Glutamatergic neuron (in vitro differentiated cells): ENCODE measurements at regions not wholly inside any gene's neighbourhood (a gene's known extent, or its start where the extent isn't known, plus 50 kb on each side); places are given as distances from the start of the nearest gene placed in this dataset.

Source experiments
- DNase-seq: peaks from one replicate; pipeline ENCODE4 v3.0.0; 2022
- H3K27ac Mint-ChIP-seq: one replicate; pipeline ENCODE4 v1.8.0; 2020; ENCODE audit warnings: mild to moderate bottlenecking, mixed read lengths, inconsistent platforms; ENCODE audit not compliant: unreplicated experiment
- H3K27me3 Mint-ChIP-seq: one replicate; pipeline ENCODE4 v1.8.0; 2020; ENCODE audit warnings: mild to moderate bottlenecking, moderate library complexity, mixed read lengths, inconsistent platforms; ENCODE audit not compliant: unreplicated experiment
- H3K36me3 Mint-ChIP-seq: one replicate; pipeline ENCODE4 v1.8.0; 2020; ENCODE audit warnings: mild to moderate bottlenecking, mixed read lengths, inconsistent platforms; ENCODE audit not compliant: unreplicated experiment
- H3K4me1 Mint-ChIP-seq: one replicate; pipeline ENCODE4 v1.8.0; 2020; ENCODE audit warnings: mild to moderate bottlenecking, low read depth, mixed read lengths, inconsistent platforms; ENCODE audit not compliant: unreplicated experiment
- H3K4me3 Mint-ChIP-seq: one replicate; pipeline ENCODE4 v1.8.0; 2020; ENCODE audit warnings: mild to moderate bottlenecking, mixed read lengths, inconsistent platforms; ENCODE audit not compliant: unreplicated experiment
- H3K9me3 Mint-ChIP-seq: one replicate; pipeline ENCODE4 v1.8.0; 2020; ENCODE audit warnings: mild to moderate bottlenecking, moderate library complexity, mixed read lengths, inconsistent platforms; ENCODE audit not compliant: unreplicated experiment
- TF ChIP-seq, protein P1 (sequence below): fragments of 200-600 bp; sonication (generic); IDR thresholded peaks from one replicate; pipeline ENCODE4 v1.5.0; 2021; ENCODE audit not compliant: partially characterized antibody, unreplicated experiment

DNA sequence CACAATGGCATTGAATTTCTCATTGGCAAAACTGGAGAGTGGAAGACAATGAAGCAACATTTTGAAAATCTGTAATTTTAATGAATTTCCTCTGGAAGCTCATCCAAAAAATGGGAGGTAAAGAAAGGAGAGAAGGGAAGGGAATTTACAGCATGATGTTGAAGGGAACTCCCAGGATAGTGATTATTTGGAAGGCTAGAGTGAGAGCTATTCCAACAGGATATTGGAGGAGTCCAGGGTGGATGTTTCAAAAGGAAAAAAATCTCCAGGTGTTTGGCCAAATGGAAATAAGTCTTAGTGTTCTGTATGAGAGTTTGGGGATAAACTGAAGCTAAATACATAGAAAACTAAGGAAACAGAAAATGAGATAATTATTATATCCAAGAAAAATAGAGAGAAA, 106.2 kb downstream of the IZUMO3 start:
- Mint-ChIP-seq H3K4me3 (no peak overlapping the region), H3K27me3 (no peaks in the 10 kb centered on the region), H3K9me3 (peaks cover 2% of the 10 kb centered on the region), H3K27ac (no peak overlapping the region), H3K36me3 (no peaks in the 10 kb centered on the region), H3K4me1 (no peaks in the 10 kb centered on the region)
- TF ChIP-seq, protein P1, sequence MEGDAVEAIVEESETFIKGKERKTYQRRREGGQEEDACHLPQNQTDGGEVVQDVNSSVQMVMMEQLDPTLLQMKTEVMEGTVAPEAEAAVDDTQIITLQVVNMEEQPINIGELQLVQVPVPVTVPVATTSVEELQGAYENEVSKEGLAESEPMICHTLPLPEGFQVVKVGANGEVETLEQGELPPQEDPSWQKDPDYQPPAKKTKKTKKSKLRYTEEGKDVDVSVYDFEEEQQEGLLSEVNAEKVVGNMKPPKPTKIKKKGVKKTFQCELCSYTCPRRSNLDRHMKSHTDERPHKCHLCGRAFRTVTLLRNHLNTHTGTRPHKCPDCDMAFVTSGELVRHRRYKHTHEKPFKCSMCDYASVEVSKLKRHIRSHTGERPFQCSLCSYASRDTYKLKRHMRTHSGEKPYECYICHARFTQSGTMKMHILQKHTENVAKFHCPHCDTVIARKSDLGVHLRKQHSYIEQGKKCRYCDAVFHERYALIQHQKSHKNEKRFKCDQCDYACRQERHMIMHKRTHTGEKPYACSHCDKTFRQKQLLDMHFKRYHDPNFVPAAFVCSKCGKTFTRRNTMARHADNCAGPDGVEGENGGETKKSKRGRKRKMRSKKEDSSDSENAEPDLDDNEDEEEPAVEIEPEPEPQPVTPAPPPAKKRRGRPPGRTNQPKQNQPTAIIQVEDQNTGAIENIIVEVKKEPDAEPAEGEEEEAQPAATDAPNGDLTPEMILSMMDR = no peak
- no peak for DNase-seq

DNA sequence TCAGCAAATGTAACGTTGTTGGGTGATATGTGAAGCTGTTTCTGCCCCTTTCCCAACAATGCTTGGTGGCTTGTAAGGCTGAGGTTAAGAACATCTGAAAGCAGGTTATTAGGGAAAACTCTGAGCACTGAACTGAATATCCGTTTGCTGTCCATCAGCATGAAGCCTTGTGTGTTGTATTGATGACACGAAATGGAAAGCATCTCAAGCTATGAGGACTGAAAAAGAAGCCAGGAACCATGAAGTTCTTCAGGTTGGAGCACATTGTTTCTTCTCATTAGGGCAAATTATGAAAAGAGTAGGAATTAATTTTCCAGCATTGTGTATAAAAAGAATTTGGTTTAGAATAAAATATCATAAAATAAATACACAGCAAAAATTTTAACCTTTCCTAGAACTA, 106.8 kb downstream of the IZUMO3 start:
- Mint-ChIP-seq H3K4me1 (no peaks in the 10 kb centered on the region), H3K9me3 (peaks cover 2% of the 10 kb centered on the region), H3K36me3 (no peaks in the 10 kb centered on the region), H3K27ac (no peak overlapping the region), H3K4me3 (no peak overlapping the region), H3K27me3 (no peaks in the 10 kb centered on the region)
- no peak for DNase-seq
- TF ChIP-seq, protein P1 = no peak

DNA sequence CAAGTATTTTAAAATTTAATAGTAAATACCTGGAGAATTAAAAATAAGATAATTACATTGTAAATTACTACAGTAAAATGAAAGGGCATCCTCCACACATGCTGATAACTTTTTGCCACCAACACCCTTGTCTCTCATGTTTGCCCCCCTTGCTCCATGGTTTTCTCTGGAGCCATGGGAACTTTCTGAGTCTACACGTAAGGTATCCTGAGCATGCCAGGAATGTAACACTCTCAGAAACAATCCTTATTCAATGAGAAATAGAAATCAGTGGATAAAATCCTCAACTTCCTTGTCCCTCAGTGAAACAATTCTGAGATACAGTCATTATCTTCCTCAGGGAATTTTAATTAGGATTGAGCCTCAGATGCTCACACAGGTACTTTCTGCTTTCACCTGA, 108.9 kb downstream of the IZUMO3 start:
- H3K4me1 Mint-ChIP-seq = no peaks in the 10 kb centered on the region
- no peak overlapping the region for H3K27ac Mint-ChIP-seq
- H3K4me3 Mint-ChIP-seq = no peak overlapping the region
- TF ChIP-seq, protein P1 = no peak
- H3K27me3 Mint-ChIP-seq = no peaks in the 10 kb centered on the region
- H3K36me3 Mint-ChIP-seq = no peaks in the 10 kb centered on the region
- no peak for DNase-seq
- peaks cover 5% of the 10 kb centered on the region for H3K9me3 Mint-ChIP-seq

DNA sequence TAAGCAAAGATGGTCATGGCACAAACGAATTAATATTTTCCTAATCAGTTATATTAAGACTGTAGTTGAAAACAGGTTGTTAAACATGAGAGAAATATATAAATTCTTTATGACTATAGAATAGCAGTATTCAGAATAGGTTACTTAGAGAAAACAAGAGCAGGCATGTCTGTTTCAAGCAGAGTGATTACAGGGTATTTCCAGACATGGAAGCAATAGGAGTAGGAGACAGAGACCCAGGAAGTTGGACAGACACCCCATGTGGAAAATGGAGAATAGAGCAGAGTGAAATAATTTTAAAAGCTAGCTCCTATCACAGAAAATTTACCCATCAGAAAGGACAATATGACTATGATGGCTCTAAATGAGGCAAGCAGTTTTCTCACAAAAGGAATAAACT, 111.5 kb downstream of the IZUMO3 start:
- no peak for DNase-seq
- H3K4me3 Mint-ChIP-seq = no peak overlapping the region
- no peaks in the 10 kb centered on the region for H3K36me3 Mint-ChIP-seq
- no peaks in the 10 kb centered on the region for H3K4me1 Mint-ChIP-seq
- TF ChIP-seq, protein P1 = no peak
- no peaks in the 10 kb centered on the region for H3K27me3 Mint-ChIP-seq
- H3K27ac Mint-ChIP-seq = no peak overlapping the region
- H3K9me3 Mint-ChIP-seq = peaks cover 3% of the 10 kb centered on the region

DNA sequence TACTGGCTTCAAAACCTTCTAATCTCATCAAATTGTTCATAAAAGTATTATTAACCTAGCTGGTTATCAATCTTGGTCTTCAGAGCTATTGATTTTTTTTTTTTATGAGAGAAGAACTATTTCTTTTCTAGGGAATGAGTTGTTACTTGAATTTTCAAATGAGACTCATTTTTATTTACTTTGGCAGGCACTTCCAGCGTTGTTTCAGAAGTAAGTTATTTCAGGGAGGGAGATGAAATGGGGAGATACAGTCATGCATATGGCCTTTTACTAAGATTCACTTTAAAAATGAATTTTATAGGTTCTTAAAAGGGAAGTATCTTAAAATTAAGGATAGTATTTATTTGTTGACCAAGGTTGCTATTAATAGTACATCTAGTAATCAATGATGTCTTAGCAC, 129.6 kb downstream of the IZUMO3 start:
- Mint-ChIP-seq H3K27me3 (no peaks in the 10 kb centered on the region), H3K9me3 (no peaks in the 10 kb centered on the region), H3K27ac (no peak overlapping the region), H3K36me3 (no peaks in the 10 kb centered on the region), H3K4me3 (no peak overlapping the region), H3K4me1 (no peaks in the 10 kb centered on the region)
- no peak for DNase-seq
- TF ChIP-seq, protein P1 = no peak
